Astrocyte of the cerebellum (primary cell): ENCODE measurements at regions not wholly inside any gene's neighbourhood (a gene's known extent, or its start where the extent isn't known, plus 50 kb on each side); places are given as distances from the start of the nearest gene placed in this dataset.

Experiments
- DNase-seq: peaks from one replicate; pipeline ENCODE4 v3.0.0-alpha.2; 2011; ENCODE audit warnings: low read depth
- H3K4me3 ChIP-seq: 2 replicates; pipeline ENCODE4 v1.5.1; 2011; ENCODE audit warnings: mild to moderate bottlenecking, low read depth, low read length, moderate library complexity
- in situ Hi-C: cut with HindIII; loops from 2 replicates; pipeline ENCODE4 v1.10.0; 2017; ENCODE audit warnings: low sequenced_read_pairs
- TF ChIP-seq, protein P1 (sequence below): IDR thresholded peaks from 2 replicates; pipeline ENCODE4 v1.5.1; 2012; ENCODE audit warnings: low read length, low read depth, moderate library complexity, mild to moderate bottlenecking; ENCODE audit errors: missing control alignments

DNA sequence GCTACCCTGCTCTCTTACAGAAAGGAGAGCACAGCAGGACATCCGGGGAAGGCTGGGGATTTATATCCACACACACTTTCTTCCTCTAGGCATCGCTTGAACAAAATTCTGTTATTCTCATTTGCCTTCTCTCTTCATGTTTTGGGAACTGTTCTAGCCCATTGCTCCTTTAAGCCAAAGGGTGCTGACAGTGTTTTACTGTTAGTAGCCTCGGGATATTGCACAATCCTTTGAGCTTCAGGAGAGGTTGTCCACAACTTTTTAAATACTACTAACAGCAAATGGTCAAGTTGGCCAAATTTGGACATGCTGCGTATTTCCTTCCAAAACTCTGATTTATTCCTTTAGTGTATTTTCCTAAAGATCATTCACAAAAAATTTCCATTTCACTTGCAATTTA is 579.2 kb upstream of the RGS18 start:
- no peak for DNase-seq
- in situ Hi-C loops: no loop called here
- TF ChIP-seq, protein P1, sequence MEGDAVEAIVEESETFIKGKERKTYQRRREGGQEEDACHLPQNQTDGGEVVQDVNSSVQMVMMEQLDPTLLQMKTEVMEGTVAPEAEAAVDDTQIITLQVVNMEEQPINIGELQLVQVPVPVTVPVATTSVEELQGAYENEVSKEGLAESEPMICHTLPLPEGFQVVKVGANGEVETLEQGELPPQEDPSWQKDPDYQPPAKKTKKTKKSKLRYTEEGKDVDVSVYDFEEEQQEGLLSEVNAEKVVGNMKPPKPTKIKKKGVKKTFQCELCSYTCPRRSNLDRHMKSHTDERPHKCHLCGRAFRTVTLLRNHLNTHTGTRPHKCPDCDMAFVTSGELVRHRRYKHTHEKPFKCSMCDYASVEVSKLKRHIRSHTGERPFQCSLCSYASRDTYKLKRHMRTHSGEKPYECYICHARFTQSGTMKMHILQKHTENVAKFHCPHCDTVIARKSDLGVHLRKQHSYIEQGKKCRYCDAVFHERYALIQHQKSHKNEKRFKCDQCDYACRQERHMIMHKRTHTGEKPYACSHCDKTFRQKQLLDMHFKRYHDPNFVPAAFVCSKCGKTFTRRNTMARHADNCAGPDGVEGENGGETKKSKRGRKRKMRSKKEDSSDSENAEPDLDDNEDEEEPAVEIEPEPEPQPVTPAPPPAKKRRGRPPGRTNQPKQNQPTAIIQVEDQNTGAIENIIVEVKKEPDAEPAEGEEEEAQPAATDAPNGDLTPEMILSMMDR: no peak
- H3K4me3 ChIP-seq: no peak overlapping the region

DNA sequence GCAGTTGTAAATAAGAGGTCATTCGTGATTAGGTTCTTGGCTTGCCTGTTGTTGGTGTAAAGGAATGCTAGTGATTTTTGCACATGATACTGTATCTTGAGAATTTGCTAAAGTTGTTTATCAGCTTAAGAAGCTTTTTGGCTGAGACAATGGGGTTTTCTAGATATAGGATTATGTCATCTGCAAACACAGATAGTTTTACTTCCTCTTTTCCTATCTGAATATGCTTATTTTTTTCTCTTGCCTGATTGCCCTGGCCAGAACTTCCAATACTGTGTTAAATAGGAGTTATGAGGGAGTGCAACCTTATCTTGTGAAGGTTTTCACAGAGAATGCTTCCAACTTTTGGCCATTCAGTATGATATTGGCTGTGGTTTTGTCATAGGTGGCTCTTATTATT is 576.1 kb upstream of the RGS18 start:
- TF ChIP-seq, protein P1: no peak
- DNase-seq: no peak
- no peak overlapping the region for H3K4me3 ChIP-seq
- in situ Hi-C loops: no loop called here

DNA sequence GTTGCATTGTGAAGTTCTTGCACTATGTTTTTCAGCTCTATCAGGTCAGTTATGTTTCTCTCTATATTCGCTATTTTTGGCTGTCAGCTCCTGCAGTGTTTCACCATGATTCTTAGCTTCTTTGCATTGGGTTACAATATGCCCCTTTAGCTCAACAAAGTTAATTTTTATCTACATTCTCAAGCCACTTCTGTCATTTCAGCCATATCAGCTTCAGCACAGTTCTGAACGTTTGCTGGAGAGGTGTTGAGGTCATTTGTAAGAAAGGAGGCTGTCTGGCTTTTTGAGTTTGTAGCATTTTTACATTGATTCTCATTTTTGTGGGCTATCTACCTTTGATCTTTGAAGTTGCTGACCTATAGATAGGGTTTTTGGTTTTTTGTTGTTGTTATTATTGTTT is 573.2 kb upstream of the RGS18 start:
- no peak for DNase-seq
- in situ Hi-C loops: no loop called here
- H3K4me3 ChIP-seq: no peak overlapping the region
- TF ChIP-seq, protein P1: no peak

DNA sequence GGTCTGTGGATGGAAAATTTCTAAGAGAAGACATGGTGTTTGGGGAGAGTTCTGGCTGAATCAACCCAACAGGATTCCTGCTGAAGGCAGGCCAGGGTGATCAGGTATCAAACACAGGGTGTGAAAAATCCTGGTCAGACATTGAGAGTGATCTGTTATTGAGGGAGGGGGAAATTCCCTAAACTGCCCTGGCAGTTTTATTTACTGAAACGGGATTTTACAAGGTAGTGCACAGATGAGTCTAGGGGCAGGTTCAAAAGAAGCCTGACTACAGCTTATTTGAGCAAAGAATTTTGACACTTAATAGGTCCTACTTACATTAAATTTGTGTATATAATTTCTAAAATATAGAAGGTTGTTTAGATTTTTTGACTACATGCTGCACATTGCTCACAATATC is 569.4 kb upstream of the RGS18 start:
- in situ Hi-C loops: no loop called here
- TF ChIP-seq, protein P1: no peak
- DNase-seq: no peak

DNA sequence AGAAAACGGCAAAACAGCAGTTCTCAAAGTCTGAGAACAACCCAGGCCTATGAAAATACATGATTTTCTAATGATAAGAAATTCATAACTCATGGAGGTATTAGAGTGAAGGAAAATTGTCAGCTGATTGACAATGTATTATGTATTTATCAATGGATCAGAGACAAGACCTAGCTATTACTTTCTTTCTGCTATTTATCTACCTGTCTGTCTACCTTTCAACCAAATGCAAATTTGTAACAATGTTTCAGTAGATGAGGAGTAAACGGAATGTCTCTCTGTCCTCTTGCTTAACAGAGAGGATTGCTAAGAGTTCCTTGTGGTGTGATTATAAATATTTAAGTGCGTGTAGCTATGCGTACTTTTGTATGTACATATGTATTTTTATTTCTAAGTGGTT is 568.7 kb upstream of the RGS18 start:
- no peak for DNase-seq
- TF ChIP-seq, protein P1: no peak

More for the DNA sequence above, 569.4 kb upstream of the RGS18 start:
- H3K4me3 ChIP-seq: no peak overlapping the region

DNA sequence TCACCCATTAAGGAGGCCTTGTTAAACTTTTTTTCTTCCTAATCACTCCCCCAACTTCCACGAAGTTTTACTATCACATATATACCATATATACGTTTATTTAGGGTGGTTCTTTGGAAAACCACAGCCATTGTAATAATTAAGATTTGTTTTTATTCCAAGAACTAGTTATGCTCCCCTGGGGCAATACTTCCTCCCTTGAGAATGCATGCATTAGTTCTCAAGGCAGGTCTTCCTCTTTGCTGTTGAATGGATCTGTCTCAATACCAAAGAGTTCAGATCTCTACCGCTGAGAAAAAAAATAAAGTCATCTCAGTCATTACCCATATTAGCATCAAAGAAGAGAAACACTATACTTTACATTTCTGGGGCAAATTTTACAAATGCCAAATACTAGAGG is 567.7 kb upstream of the RGS18 start:
- no peak overlapping the region for H3K4me3 ChIP-seq
- in situ Hi-C loops: no loop called here
- no peak for DNase-seq
- TF ChIP-seq, protein P1: no peak

More for the DNA sequence above, 568.7 kb upstream of the RGS18 start:
- in situ Hi-C loops: no loop called here
- no peak overlapping the region for H3K4me3 ChIP-seq

DNA sequence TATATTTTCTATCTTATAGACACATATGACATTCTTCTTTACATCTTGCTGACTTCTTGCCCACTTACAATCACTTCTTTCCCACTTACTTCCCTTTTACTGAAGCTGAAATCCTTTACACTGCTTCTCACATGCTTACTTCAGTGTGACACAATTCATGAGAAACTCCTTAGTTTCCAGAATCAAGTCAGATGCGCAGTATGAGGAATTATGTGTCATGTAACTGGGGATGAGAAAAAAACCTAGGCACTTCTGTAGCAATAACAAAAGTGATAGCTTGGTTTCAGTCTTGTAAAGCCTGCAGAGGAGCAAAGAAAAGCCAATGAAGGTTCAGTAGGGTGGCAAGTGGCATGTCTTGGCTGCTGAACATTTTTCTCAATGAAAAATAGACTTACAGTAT is 566.2 kb upstream of the RGS18 start:
- in situ Hi-C loops: no loop called here
- no peak overlapping the region for H3K4me3 ChIP-seq
- TF ChIP-seq, protein P1: no peak
- DNase-seq: no peak
